Myocyte (in vitro differentiated cells): ENCODE measurements at regions not wholly inside any gene's neighbourhood (a gene's known extent, or its start where the extent isn't known, plus 50 kb on each side); places are given as distances from the start of the nearest gene placed in this dataset.

Source experiments
- DNase-seq: peaks from one replicate; pipeline ENCODE4 v3.0.0-alpha.2; 2012; ENCODE audit warnings: low read depth

GRCh38 chr7:38002689-38003088, 82.2 kb downstream of the EPDR1 start:
- peak; percentile 51 for DNase-seq

- no peak for DNase-seq
Measured at GRCh38 chr7:38006559-38006958, 86.1 kb downstream of the EPDR1 start.

GRCh38 chr7:38007096-38007495, 86.7 kb downstream of the EPDR1 start:
- DNase-seq: no peak

- DNase-seq: peak; percentile 91
Measured at GRCh38 chr7:38013246-38013645, 92.8 kb downstream of the EPDR1 start.

- no peak for DNase-seq
Measured at GRCh38 chr7:38016567-38016966, 96.1 kb downstream of the EPDR1 start.

GRCh38 chr7:38017320-38017719, 96.9 kb downstream of the EPDR1 start:
- DNase-seq: no peak

GRCh38 chr7:38020121-38020785, 99.8 kb downstream of the EPDR1 start:
- DNase-seq: peak; percentile 72

- DNase-seq: no peak
Measured at GRCh38 chr7:38021892-38022291, 101.5 kb downstream of the EPDR1 start.

GRCh38 chr7:38025815-38026214, 105.4 kb downstream of the EPDR1 start:
- no peak for DNase-seq

- peak; percentile 35 for DNase-seq
Measured at GRCh38 chr7:38027884-38028455, 107.5 kb downstream of the EPDR1 start.

- no peak for DNase-seq
Measured at GRCh38 chr7:38034062-38034908, 113.8 kb downstream of the EPDR1 start.

- DNase-seq: peak; percentile 34
Measured at GRCh38 chr7:38040831-38041230, 120.4 kb downstream of the EPDR1 start.

GRCh38 chr7:38049679-38050078, 128.4 kb upstream of the STARD3NL start:
- DNase-seq: no peak

GRCh38 chr7:38051311-38051710, 126.7 kb upstream of the STARD3NL start:
- DNase-seq: no peak

GRCh38 chr7:38051786-38052185, 126.3 kb upstream of the STARD3NL start:
- peak; percentile 47 for DNase-seq

GRCh38 chr7:38052786-38053185, 125.3 kb upstream of the STARD3NL start:
- peak; percentile 25 for DNase-seq

- no peak for DNase-seq
Measured at GRCh38 chr7:38054199-38054598, 123.8 kb upstream of the STARD3NL start.

- peak; percentile 45 for DNase-seq
Measured at GRCh38 chr7:38057829-38058228, 120.2 kb upstream of the STARD3NL start.

GRCh38 chr7:38060116-38060515, 117.9 kb upstream of the STARD3NL start:
- no peak for DNase-seq

- DNase-seq: no peak
Measured at GRCh38 chr7:38060637-38061036, 117.4 kb upstream of the STARD3NL start.

- peak; percentile 77 for DNase-seq
Measured at GRCh38 chr7:38066391-38066790, 111.7 kb upstream of the STARD3NL start.

GRCh38 chr7:38068461-38068860, 109.6 kb upstream of the STARD3NL start:
- DNase-seq: peak; percentile 44
